ENCODE measurements at regions not wholly inside any gene's neighbourhood (a gene's known extent, or its start where the extent isn't known, plus 50 kb on each side); places are given as distances from the start of the nearest gene placed in this dataset.

GRCh38 chr14:34018564-34019244 lies 67.8 kb upstream of the EGLN3 start:
- no peak for DNase-seq (ENCODE audit: low read depth)
- TF ChIP-seq, protein P1, sequence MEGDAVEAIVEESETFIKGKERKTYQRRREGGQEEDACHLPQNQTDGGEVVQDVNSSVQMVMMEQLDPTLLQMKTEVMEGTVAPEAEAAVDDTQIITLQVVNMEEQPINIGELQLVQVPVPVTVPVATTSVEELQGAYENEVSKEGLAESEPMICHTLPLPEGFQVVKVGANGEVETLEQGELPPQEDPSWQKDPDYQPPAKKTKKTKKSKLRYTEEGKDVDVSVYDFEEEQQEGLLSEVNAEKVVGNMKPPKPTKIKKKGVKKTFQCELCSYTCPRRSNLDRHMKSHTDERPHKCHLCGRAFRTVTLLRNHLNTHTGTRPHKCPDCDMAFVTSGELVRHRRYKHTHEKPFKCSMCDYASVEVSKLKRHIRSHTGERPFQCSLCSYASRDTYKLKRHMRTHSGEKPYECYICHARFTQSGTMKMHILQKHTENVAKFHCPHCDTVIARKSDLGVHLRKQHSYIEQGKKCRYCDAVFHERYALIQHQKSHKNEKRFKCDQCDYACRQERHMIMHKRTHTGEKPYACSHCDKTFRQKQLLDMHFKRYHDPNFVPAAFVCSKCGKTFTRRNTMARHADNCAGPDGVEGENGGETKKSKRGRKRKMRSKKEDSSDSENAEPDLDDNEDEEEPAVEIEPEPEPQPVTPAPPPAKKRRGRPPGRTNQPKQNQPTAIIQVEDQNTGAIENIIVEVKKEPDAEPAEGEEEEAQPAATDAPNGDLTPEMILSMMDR (conservative IDR thresholded peaks at IDR 0.05; ENCODE audit: low read length), result no peak
- H3K4me3 ChIP-seq (ENCODE audit: low read length), result 0 out of 2 replicates have a peak overlapping the region, but pooled peaks have one; percentile 5

DNA sequence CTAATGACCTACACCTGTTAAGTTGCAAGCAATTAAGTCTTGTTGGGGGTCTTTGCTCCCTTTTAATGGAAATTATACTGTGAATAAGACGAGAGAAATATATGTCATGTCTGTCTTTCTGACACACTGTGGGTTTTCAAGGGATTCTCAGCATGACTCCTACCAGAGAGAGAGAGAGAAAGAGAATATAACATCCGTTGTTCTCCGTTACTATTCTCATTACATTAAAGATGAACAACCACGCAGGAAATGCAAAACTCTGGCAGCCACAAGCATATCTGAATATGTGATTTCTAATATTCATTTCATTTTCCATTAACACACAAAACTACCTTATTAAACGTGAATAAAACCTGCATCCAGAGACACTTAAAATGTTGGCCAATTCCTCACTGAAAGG lies 67.3 kb upstream of the EGLN3 start:
- no peak overlapping the region for H3K4me3 ChIP-seq (ENCODE audit: low read length)
- no peak for DNase-seq (ENCODE audit: low read depth)
- TF ChIP-seq, protein P1 (conservative IDR thresholded peaks at IDR 0.05; ENCODE audit: low read length), result no peak

GRCh38 chr14:34015383-34015782 lies 64.5 kb upstream of the EGLN3 start:
- no peak for DNase-seq (ENCODE audit: low read depth)
- TF ChIP-seq, protein P1 (conservative IDR thresholded peaks at IDR 0.05; ENCODE audit: low read length), result no peak
- H3K4me3 ChIP-seq (ENCODE audit: low read length), result no peak overlapping the region

- TF ChIP-seq, protein P1 (conservative IDR thresholded peaks at IDR 0.05; ENCODE audit: low read length), result no peak
- DNase-seq (ENCODE audit: low read depth), result no peak
- no peak overlapping the region for H3K4me3 ChIP-seq (ENCODE audit: low read length)
Observed at GRCh38 chr14:34014936-34015335, 64.1 kb upstream of the EGLN3 start.

- TF ChIP-seq, protein P1 (conservative IDR thresholded peaks at IDR 0.05; ENCODE audit: low read length), result no peak
- DNase-seq (ENCODE audit: low read depth), result no peak
- H3K4me3 ChIP-seq (ENCODE audit: low read length), result no peak overlapping the region
Observed at GRCh38 chr14:34013721-34014060, 62.8 kb upstream of the EGLN3 start.

DNA sequence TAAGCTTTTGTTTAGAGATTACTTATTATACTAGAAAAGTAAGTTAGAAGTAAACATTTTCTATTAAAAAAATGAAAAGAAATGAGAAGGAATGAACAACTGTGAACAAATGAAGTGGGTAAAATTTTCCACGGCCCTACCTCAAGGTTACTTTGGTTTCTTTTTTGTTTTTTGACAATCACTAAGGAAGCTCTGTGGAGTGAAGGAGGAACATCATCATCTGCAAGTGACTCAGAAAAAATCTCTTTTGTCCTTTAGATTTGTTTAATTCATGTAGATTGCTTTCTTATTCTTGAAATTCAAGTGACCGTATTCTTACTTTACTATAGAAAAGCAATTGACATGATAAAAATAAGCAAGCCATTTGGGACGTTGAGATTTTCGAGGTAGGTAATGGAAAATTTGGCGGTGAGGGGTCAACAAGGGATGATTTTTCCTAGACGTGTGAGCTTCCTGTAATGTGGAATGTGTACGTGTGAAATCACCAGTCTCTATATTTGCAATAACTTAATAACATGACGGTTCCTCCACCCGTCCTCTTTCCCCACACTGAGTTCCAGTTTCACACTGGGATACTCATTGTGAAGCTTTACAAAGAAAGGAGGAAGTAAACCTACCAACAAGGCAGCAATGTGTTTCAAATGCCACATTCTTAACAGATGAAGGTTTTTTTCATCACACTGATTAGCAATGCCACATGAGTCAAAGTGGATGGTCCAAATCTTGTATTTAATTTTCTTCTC lies 62.3 kb upstream of the EGLN3 start:
- TF ChIP-seq, protein P1 (conservative IDR thresholded peaks at IDR 0.05; ENCODE audit: low read length), result no peak
- no peak for DNase-seq (ENCODE audit: low read depth)
- H3K4me3 ChIP-seq (ENCODE audit: low read length), result no peak overlapping the region

DNA sequence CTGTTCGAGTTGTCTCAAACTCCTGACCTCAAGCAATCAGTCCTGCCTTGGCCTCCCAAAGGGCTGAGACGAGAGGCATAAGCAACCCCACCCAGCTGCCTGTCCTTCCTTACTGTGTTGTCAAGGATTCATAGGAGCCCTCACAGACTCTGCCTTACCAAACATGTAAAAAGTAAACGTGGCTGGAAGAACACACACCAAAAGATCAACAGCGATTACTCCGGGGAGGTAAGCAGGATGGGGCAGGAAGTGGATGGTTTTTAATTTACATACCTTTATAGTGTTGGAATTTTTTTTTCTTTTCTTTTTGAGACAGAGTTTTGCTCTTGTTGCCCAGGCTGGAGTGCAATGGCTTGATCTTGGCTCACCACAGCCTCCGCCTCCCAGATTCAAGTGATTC lies 61.5 kb upstream of the EGLN3 start:
- TF ChIP-seq, protein P1 (conservative IDR thresholded peaks at IDR 0.05; ENCODE audit: low read length), result no peak
- H3K4me3 ChIP-seq (ENCODE audit: low read length), result no peak overlapping the region
- DNase-seq (ENCODE audit: low read depth), result no peak
